OCI-LY3 (cell line): ENCODE measurements at regions not wholly inside any gene's neighbourhood (a gene's known extent, or its start where the extent isn't known, plus 50 kb on each side); places are given as distances from the start of the nearest gene placed in this dataset.

Experiments
- H2AFZ ChIP-seq: fragments of 200-600, 300-600 bp; shearing (Covaris generic); 2 replicates; pipeline ENCODE4 v1.6.0; 2014; ENCODE audit warnings: antibody characterized with exemption, low read depth, low read length
- H3K27ac ChIP-seq: fragments of 200-600, 300-600 bp; sonication (generic); 2 replicates; pipeline ENCODE4 v1.5.1; 2014; ENCODE audit warnings: mild to moderate bottlenecking, low read length, moderate library complexity, mixed read lengths
- H3K27me3 ChIP-seq: fragments of 200-600, 300-600 bp; sonication (generic); 2 replicates; pipeline ENCODE4 v1.6.1; 2014; ENCODE audit warnings: low read depth, low read length, mixed read lengths
- H3K36me3 ChIP-seq: fragments of 200-600, 300-600 bp; sonication (generic); replicated peaks from 2 replicates; pipeline ENCODE3; 2014; ENCODE audit warnings: low read depth, low read length, mixed read lengths
- H3K4me1 ChIP-seq: fragments of 300-600, 200-600 bp; sonication (generic); 2 replicates; pipeline ENCODE4 v1.6.1; 2014; ENCODE audit warnings: low read length, mixed read lengths
- H3K4me2 ChIP-seq: fragments of 200-600, 300-600 bp; sonication (generic); 2 replicates; pipeline ENCODE4 v1.6.1; 2014; ENCODE audit warnings: low read length, mixed read lengths
- H3K4me3 ChIP-seq: fragments of 300-600, 200-600 bp; sonication (generic); 2 replicates; pipeline ENCODE4 v1.5.1; 2014; ENCODE audit warnings: antibody characterized with exemption, mild to moderate bottlenecking, low read length, moderate library complexity
- H3K79me2 ChIP-seq: fragments of 300-600, 200-600 bp; shearing (Covaris generic); 2 replicates; pipeline ENCODE4 v1.6.1; 2014; ENCODE audit warnings: mild to moderate bottlenecking, low read length, mixed read lengths
- H3K9ac ChIP-seq: fragments of 300-600, 200-600 bp; shearing (Covaris generic); 2 replicates; pipeline ENCODE4 v1.6.0; 2014; ENCODE audit warnings: mild to moderate bottlenecking, low read length, moderate library complexity
- H3K9me3 ChIP-seq: fragments of 200-600, 300-600 bp; shearing (Covaris generic); 2 replicates; pipeline ENCODE4 v1.6.1; 2014; ENCODE audit warnings: low read length, mixed read lengths; ENCODE audit not compliant: insufficient read depth
- H4K20me1 ChIP-seq: fragments of 200-600, 300-600 bp; sonication (generic); 2 replicates; pipeline ENCODE4 v1.6.1; 2016; ENCODE audit warnings: low read length, mixed read lengths; ENCODE audit not compliant: insufficient read depth
- CTCF ChIP-seq: fragments of 200-600, 300-600 bp; sonication (generic); IDR thresholded peaks from 2 replicates; pipeline ENCODE4 v1.5.1; 2014; ENCODE audit warnings: antibody characterized with exemption, low read length, low read depth
- EZH2phosphoT487 ChIP-seq: fragments of 200-600 bp; shearing (Covaris generic); IDR thresholded peaks from 2 replicates; pipeline ENCODE4 v1.6.1; 2018; ENCODE audit warnings: antibody characterized with exemption, mixed run types, low read depth

GRCh38 chr6:169933839-169934698 lies 182.6 kb downstream of the ERMARD start:
- Histone ChIP-seq H4K20me1 (no peaks in the 10 kb centered on the region), H3K4me1 (no peaks in the 10 kb centered on the region), H3K27ac (no peak overlapping the region), H3K9ac (no peak overlapping the region), H3K27me3 (no peaks in the 10 kb centered on the region), H3K79me2 (no peaks in the 10 kb centered on the region), H3K9me3 (no peaks in the 10 kb centered on the region), H3K4me3 (no peak overlapping the region), H3K36me3 (no peaks in the 10 kb centered on the region), H3K4me2 (no peak overlapping the region), H2AFZ (no peak overlapping the region)
- TF ChIP-seq EZH2phosphoT487 (no peak), CTCF (no peak)

- H4K20me1 ChIP-seq: no peaks in the 10 kb centered on the region
- H3K4me2 ChIP-seq: no peak overlapping the region
- H3K9me3 ChIP-seq: no peaks in the 10 kb centered on the region
- no peaks in the 10 kb centered on the region for H3K27me3 ChIP-seq
- no peaks in the 10 kb centered on the region for H3K4me1 ChIP-seq
- no peak overlapping the region for H3K9ac ChIP-seq
- H3K36me3 ChIP-seq: no peaks in the 10 kb centered on the region
- no peak overlapping the region for H2AFZ ChIP-seq
- no peak overlapping the region for H3K27ac ChIP-seq
- no peak overlapping the region for H3K4me3 ChIP-seq
- no peaks in the 10 kb centered on the region for H3K79me2 ChIP-seq
- TF ChIP-seq EZH2phosphoT487 (no peak), CTCF (no peak)
Observed at GRCh38 chr6:169933251-169933821, 181.9 kb downstream of the ERMARD start.

GRCh38 chr6:169932491-169932890 lies 181.1 kb downstream of the ERMARD start:
- no peaks in the 10 kb centered on the region for H3K4me1 ChIP-seq
- H3K9me3 ChIP-seq: no peaks in the 10 kb centered on the region
- H3K79me2 ChIP-seq: no peaks in the 10 kb centered on the region
- no peak overlapping the region for H3K4me3 ChIP-seq
- no peak overlapping the region for H2AFZ ChIP-seq
- H3K27ac ChIP-seq: no peak overlapping the region
- no peak overlapping the region for H3K9ac ChIP-seq
- TF ChIP-seq EZH2phosphoT487 (no peak), CTCF (no peak)
- no peaks in the 10 kb centered on the region for H3K36me3 ChIP-seq
- no peaks in the 10 kb centered on the region for H3K27me3 ChIP-seq
- no peaks in the 10 kb centered on the region for H4K20me1 ChIP-seq
- no peak overlapping the region for H3K4me2 ChIP-seq

- Histone ChIP-seq H2AFZ (no peak overlapping the region), H3K4me1 (no peaks in the 10 kb centered on the region), H3K27ac (no peak overlapping the region), H3K36me3 (no peaks in the 10 kb centered on the region), H3K4me3 (no peak overlapping the region), H3K4me2 (no peak overlapping the region), H3K9ac (no peak overlapping the region), H4K20me1 (no peaks in the 10 kb centered on the region), H3K9me3 (no peaks in the 10 kb centered on the region), H3K27me3 (no peaks in the 10 kb centered on the region), H3K79me2 (no peaks in the 10 kb centered on the region)
- no peak for TF ChIP-seq EZH2phosphoT487
- TF ChIP-seq CTCF: no peak
Observed at GRCh38 chr6:169931261-169931660, 179.8 kb downstream of the ERMARD start.
